Epithelial cell of proximal tubule (primary cell): ENCODE measurements at regions not wholly inside any gene's neighbourhood (a gene's known extent, or its start where the extent isn't known, plus 50 kb on each side); places are given as distances from the start of the nearest gene placed in this dataset.
"Not testable (repeated sequence)": the region's sequence is repeated elsewhere in the genome, so short reads cannot be mapped to it uniquely, and the experiment has no call there.

Source experiments
- DNase-seq: peaks from one replicate; pipeline ENCODE4 v3.0.0-alpha.2; 2011; ENCODE audit warnings: low read depth
- H3K4me3 ChIP-seq: 2 replicates; pipeline ENCODE4 v1.5.1; 2011; ENCODE audit warnings: low read depth, mild to moderate bottlenecking, low read length
- TF ChIP-seq, protein P1 (sequence below): conservative IDR thresholded peaks from 2 replicates; pipeline ENCODE4 v1.5.1; 2012; ENCODE audit warnings: low read depth, mild to moderate bottlenecking, low read length

- DNase-seq = no peak
- TF ChIP-seq, protein P1, sequence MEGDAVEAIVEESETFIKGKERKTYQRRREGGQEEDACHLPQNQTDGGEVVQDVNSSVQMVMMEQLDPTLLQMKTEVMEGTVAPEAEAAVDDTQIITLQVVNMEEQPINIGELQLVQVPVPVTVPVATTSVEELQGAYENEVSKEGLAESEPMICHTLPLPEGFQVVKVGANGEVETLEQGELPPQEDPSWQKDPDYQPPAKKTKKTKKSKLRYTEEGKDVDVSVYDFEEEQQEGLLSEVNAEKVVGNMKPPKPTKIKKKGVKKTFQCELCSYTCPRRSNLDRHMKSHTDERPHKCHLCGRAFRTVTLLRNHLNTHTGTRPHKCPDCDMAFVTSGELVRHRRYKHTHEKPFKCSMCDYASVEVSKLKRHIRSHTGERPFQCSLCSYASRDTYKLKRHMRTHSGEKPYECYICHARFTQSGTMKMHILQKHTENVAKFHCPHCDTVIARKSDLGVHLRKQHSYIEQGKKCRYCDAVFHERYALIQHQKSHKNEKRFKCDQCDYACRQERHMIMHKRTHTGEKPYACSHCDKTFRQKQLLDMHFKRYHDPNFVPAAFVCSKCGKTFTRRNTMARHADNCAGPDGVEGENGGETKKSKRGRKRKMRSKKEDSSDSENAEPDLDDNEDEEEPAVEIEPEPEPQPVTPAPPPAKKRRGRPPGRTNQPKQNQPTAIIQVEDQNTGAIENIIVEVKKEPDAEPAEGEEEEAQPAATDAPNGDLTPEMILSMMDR = no peak
- no peak overlapping the region for H3K4me3 ChIP-seq
Observed at GRCh38 chr5:152723482-152723881, 318.4 kb upstream of the NMUR2 start.

- no peak for DNase-seq
- TF ChIP-seq, protein P1 = no peak
Observed at GRCh38 chr5:152730176-152730575, 325.1 kb upstream of the NMUR2 start.

DNA sequence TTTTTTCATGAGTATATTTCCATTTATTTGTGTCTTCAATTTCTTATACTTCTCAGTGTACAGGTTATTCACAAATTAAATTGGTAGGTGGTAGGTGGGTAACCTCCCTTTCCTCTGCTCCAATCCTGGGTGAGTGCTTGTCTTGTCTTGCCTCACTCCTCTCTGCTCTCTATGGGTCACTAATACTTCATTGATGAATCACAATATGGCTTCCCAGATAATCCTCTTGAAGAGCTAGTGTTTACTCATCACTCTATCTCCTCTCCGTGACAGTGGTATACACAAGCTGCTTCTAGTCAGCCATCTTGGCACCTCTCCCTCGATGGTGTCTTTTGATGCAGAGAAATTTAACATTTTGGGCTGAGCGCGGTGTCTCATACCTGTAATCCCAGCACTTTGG, 331.8 kb upstream of the NMUR2 start:
- H3K4me3 ChIP-seq = no peak overlapping the region
- no peak for DNase-seq
- TF ChIP-seq, protein P1 = no peak

More at GRCh38 chr5:152730176-152730575, 325.1 kb upstream of the NMUR2 start:
- no peak overlapping the region for H3K4me3 ChIP-seq

GRCh38 chr5:152739916-152740315, 334.8 kb upstream of the NMUR2 start:
- no peak for DNase-seq
- TF ChIP-seq, protein P1 = no peak
- no peak overlapping the region for H3K4me3 ChIP-seq

GRCh38 chr5:152741126-152741525, 336.0 kb upstream of the NMUR2 start:
- H3K4me3 ChIP-seq, DNase-seq: not testable (repeated sequence)

DNA sequence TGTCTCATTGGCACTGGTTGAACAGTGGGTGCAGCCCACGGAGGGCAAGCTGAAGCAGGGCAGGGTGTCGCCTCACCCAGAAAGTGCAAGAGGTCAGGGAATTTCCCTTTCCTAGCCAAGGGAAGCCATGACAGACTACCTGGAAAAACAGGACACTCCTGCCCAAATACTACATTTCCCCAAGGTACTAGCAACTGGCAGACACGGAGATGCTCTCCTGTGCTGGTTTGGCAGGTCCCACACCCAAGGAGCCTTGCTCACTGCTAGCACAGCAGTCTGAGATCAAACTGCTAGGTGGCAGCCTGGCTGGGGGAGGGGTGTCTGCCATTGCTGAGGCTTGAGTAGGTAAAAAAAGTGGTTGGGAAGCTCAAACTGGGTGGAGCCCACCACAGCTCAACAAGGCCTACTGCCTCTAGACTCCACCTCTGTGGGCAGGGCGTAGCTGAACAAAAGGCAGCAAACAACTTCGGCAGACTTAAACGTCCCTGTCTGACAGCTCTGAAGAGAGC, 382.7 kb upstream of the NMUR2 start:
- not testable (repeated sequence) for H3K4me3 ChIP-seq, DNase-seq

GRCh38 chr5:152801886-152802285, 396.8 kb upstream of the NMUR2 start:
- DNase-seq = no peak
- no peak overlapping the region for H3K4me3 ChIP-seq
- TF ChIP-seq, protein P1 = no peak

- no peak for DNase-seq
- TF ChIP-seq, protein P1 = no peak
- H3K4me3 ChIP-seq = no peak overlapping the region
Observed at GRCh38 chr5:152804179-152804578, 399.1 kb upstream of the NMUR2 start.
